NCI-H345 treated with DMSO at 0.1 percent for 48 hours (cell line): ENCODE measurements at regions not wholly inside any gene's neighbourhood (a gene's known extent, or its start where the extent isn't known, plus 50 kb on each side); places are given as distances from the start of the nearest gene placed in this dataset.
"Not testable (repeated sequence)": the region's sequence is repeated elsewhere in the genome, so short reads cannot be mapped to it uniquely, and the experiment has no call there.

Experiments used
- DNase-seq: peaks from one replicate; lab custom pipeline; 2025; ENCODE audit not compliant: unreplicated experiment; lab: John Stamatoyannopoulos, UW

DNA sequence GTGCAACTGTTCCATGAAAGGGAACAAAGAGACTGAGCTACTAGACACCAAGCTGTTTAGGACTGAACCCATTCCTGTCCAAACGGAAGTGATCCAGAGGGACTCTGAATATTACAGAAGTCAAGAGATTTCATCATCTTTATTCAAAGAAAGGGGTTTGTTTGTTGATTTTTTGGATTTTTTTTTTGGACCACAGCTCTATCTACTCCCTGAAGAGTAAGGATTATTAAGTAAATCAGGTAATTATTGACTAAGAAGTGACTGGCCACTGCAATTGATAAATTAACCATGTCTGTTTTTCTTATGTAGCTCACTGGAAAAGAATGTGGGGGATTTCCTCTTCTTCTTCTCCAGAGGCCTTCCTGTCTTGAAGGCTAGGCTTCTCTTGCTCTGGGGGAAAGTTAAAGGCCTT is 146.6 kb upstream of the TPM1 start:
- no peak for DNase-seq

DNA sequence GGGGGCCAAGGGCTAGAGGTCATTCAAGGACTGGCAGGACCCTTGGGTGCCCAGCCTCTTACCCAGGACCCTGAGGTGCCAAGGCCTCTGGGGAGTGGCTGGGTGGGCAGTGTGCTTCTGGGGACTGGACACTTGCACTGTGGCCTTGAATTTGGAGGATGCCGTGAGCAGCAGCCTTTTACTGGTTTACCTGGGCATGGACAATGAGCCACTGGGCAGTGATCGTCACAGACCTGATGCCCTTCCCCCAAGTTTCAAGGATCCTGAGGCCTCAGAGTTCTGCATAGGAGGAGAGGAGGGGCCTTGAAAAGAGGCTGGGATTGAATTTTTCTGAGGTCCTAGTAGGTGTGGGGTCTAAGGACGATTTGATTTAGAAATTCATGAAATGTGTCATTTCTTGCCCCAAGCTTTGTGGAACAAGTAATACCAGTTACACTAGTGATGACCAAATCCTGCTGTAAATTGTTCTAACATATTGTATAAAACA is 146.1 kb upstream of the TPM1 start:
- no peak for DNase-seq

DNA sequence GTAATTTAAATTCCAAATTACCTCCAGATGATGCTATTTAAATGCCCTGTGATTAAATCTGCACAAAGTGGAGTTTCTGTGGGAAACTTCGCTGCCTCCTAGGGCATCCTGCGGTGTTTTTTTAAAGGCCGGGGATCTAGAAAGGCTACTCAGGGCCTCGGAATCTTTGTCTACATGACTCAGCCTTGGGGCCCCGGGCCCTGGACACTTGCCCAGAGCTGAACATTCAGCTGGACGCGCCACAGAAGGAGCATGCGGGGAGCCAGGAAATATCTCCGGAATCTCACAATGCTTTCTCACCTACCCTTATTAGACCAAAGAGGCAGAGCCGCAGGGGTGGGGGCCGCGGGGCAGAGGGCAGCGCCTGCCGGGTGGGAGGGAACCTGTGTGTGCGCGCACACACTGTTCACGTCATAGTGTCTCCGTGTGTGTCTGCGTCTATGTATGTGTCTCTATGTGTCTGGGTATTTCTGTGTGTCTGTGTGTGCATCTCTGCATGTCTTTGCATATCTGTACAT is 145.5 kb upstream of the TPM1 start:
- no peak for DNase-seq

DNA sequence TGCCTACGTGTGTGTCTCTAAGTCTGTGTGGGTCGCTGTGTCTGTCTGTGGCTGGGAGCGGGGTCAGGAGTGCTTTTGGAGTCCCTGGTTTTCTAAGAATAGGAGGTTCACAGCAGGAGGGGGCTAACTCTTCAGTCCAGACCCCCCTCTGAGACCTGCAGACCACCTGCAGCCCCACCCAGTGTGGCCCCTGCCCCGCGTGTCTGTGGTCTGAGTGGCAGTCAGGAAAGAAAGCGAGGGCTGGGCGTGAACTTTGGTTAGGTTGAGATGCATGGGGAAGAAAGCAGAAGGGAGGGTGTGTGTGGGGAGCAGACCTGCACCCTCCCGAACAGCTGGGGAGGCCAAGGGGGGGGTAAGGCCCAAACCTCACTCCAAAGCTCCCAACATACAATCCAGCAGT is 144.9 kb upstream of the TPM1 start:
- no peak for DNase-seq

DNA sequence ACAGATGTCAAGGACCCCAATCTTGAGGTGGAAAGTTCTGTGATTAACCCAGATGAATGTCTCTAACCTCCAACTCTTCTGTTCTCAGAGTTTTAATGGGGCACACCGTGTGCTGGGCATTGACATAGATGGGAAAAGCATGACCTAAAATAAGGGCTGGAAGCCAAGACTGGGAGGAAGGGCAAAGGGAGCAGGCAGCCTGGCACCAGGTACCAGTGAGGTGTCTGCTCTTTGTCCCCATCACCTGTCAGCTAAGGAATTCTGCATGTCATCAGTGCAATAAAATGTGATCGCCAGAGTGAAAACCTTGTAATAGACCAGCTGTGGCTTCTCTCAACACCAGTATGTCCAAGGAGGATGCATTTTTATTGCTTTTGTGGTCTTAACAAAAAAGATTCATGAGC is 143.5 kb upstream of the TPM1 start:
- no peak for DNase-seq

DNA sequence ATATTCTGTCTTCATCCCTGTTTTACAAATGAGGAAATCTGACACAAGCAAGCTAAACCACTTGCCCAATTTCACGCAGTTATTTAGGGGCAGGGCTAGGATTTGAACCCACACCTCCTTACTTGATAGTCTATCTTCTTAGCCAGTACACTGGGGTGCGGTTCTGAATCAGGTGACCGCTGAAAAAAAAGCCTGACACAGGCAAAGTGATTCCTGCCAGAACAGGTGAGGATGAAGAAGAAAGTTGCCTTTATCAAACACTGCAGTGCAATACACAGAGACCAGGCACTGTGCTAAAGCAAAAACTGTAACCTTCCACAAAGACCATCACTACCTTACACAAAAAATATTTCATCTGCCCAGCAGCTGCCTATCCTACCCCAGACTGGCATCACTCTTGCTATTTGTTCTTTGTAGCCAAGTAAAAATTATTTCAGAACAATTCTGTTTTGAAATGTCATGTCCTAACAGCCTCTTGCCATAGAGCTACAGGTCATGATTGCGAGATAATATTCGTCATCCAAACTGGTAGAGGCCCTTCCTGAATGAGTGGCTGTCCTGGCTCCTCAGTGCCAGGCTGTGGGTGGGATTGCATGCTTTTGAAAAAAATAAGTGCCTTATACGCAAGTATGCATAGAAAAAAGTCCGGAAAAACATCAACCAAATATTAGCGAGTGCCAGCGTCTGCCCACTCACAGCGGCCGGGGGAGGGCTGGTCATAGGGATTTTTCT is 142.3 kb upstream of the TPM1 start:
- DNase-seq = no peak

DNA sequence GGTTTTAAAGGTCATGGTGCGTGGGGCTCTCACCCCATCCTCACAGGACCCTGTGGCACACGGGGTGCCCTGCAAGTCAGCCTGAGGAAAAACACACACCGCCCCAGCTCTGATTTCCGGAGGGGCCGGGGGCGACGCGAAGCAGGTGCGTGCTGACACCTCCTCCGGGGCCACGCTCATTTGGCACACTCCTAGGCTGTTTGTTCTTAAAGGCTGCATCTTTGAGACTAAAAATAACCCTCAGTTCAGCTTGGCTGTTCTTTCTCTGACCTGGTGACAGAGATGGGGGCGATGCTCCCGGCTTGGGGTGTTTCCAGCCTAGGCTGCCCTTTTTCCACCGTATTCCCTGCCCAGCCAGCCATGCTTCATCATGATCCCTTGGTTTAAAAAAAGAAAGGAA is 141.5 kb upstream of the TPM1 start:
- DNase-seq = no peak

DNA sequence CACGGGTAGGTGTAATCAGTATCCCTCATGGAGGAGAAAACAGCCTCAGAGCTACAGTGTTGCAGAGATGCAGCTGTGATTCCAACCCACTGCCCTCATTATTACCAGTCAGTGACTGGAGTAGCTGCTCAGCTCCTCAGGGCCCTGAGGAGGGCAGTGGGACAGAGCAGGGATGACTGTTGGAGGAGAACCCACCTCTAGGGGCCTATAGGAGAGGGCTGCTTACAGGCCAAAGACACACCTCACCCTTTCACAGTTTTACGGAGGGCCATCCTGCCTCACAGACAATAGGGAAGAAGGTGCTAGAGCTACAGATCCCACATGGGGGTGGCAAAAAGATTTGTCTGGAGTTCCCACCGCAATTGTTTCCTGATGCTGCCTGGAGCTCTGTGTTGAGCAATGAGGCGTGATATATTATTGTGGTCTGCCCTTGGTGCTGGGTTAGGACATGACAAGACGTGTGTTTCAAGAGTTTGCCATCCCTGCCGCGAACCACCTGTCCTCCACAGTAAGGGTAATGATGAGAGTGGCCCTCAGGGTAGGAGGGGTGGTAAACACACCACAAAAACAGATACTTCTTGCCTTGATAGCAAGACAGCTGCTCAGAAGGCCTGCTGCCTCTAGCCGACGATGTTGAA is 140.5 kb upstream of the TPM1 start:
- peak; percentile 86 for DNase-seq

DNA sequence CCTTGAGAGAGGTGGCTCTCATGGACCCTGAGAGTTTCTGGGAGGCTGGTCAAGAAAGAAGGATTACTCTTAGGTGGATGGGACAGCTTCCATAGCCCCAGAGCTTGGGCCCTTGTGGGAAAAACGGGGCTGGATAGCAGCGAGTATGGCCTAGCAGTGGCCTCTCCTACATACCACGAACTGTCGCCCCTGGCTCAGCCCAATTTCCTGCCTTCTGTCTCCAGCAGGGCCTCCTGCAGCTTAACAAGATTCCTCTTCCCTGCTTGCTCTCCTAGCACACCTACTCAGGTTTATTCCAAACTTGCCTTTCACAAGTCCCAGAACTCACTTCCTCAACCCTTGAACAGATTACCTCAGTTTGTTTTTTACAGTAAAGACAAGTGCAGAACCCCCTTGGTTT is 139.7 kb upstream of the TPM1 start:
- no peak for DNase-seq

DNA sequence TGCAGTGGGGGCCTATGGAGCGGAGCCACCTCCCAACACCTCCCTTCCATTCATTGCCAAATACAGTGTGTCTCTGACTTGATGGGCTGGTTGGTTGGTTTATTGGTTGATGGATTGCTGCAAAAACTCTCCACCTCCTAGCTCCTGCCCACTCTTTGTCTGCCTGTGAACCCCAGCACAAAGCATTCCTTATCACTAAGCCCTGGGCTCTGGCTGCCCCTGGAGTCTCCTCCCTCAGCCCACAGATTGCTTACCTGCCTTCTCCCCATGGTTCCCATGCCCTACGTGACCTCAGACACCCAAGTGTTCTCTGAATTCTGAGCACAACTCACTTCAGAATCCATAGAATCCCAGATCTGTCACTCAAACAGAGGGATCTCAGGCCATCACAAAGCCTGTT is 139.1 kb upstream of the TPM1 start:
- DNase-seq = no peak

DNA sequence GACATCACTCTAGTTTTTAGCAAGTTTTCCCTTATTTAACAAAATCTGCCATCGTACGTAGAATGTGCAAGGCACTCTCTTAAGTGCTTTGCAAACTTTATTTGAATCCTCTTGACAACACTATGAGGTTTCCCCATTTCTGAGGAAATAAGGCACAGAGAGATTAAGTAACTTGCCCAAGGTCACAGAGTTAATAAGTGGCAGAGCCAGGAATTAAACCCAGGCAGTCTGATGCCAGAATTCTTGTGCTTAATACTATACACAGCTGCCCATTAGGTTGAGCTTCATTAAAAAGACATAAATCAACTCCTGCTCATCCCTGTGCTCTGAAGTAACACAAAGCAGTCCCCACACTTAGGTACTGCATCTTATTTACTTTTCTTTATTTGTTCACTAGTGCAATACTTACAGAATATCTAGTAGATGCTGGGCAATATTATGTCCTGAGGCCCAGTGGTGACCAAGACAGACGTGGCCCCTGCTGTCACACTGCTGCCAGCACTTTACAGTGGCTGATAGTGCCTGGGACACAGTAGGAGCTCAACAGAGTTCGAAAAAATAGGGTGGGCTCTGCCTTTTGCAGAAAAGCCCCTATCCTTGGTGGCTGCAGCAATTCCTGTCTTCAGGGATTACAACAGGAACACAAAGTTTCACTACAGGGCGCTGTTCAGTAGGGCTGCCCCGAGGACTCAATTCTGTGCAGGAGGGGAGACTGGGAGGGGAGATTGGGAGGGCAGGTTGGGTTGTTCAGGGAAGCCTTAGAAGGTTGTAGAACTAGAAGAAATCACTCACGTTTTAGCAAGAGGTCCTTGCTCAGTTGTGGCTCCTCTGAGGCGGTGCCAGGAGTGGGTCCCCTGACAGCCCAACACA is 138.3 kb upstream of the TPM1 start:
- DNase-seq = no peak

DNA sequence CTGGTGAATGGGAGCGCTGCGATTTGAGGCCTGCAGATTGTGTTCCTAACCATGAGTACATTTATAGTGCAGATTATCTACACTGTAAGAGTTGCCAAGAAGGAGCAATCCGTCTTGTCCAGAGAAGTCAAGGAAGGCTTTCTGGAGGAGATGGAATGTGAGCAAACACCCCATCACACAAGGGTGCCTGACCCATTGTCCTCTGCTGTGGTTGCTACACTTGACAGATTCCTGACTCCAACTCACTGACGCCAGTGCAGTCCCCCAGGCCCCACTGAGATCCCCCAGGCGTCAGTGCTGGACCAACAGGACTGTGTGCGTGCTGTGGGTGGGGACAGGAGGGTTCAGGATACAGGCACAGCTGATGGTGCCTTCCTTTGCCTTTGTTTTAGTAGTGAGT is 135.9 kb upstream of the TPM1 start:
- no peak for DNase-seq

DNA sequence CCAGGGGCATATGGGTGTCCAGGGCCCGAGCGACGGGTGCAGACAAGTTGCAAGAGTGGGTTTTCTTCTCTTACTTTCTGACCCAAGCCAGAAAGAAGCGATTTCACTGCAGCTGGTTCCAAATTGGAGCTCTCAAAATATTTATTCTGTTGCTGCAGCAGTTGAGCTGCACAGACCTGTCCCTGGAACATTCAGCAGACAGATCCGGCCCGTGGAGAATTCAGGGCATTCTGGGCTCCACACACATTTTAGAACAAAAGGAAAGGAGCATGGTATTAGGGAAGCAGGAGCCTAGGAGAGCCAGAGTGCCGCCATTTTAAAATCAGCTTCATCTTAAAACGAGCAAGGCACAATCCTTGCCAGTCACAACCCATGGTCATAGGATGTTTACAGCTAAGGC is 135.3 kb upstream of the TPM1 start:
- DNase-seq = no peak

DNA sequence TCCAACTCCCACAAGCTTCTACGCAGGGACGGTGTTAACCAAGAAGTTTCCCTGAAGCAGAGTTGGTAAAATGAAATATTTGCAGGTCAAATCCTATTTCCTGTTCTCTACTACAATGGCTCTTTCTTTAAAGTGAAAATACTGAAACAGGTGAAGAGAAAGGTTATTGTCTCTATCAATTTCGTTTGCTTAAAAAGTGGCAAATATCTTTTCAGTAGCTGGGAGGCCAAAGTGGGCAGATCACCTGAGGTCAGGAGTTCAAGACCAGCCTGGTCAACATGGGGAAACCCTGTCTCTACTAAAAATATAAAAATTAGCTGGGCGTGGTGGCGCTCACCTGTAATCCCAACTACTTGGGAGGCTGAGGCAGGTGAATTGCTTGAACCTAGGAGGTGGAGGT is 134.2 kb upstream of the TPM1 start:
- DNase-seq = not testable (repeated sequence)

DNA sequence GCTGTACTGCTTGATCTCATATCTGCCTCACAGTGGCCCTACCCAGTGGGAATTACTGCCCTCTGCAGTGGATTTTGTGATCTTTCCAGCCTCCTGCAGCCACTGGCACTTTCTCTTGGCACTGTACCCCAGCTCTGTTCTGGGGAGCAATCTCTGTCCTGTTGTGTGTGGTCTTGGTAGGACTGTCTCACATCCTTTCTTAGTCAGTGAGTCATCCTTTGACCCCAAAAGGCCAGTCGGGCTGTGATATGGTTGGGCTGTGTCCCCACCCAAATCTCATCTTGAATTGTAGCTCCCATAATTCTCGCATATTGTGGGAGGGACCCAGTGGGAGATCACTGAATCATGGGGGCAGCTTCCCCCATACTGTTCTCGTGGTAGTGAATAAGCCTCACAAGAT is 133.3 kb upstream of the TPM1 start:
- DNase-seq = no peak

DNA sequence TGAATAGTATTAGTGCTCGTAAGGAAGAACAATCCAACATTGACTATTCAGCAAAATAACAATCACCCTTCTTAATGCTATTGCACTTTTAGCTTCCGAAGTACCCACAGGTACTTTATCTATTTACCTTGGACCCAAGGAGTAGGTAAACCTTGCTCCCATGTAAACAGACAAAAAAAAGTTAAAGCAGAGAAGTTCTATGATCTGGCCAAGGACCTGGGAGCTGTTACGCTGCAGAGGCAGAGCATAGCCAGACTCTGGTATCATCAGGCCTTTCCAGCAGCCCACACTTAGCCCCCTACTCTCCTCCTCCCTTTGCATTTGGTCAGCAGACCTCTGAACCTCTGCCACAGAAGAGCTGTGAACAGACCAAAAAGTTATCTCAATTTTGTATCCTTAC is 130.3 kb upstream of the TPM1 start:
- DNase-seq = no peak

DNA sequence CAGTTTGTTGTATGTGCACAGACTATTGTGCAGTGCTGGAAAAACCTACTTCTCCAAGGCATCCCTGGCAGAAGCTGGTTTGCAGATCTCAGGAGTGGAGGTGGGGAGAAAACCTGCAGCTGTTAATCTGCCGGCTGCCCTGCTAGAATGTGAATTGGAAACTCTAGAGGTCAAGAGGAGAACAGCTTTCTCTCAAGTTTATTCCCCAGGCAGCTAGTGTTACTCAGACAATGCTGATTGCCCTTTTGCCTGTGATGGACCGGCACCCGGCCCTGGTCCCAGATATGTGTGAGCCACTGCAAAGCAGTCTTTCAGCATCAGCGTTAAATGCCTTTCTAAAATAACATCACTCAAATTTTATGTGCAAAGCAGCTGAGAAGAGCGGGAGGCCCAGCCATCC is 129.7 kb upstream of the TPM1 start:
- DNase-seq = no peak

DNA sequence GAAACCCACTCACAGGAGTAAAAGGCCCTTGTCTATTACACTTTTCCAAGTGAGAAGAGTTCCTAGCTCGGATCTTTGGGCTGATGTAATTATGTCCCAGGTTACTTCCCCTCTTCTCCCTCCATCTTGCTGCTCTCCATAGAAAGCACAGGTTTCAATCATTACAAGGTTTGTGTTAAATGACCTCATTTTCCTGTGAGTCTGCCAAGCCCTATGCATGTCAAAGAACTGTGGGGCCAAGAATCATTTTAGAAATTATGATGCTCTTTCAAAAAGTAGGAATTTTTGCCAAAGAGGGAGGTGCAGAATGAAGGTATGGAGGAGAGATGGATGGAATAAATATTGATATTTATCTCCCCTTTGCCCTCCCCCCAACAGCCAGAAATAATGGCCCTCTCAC is 129.3 kb upstream of the TPM1 start:
- no peak for DNase-seq

DNA sequence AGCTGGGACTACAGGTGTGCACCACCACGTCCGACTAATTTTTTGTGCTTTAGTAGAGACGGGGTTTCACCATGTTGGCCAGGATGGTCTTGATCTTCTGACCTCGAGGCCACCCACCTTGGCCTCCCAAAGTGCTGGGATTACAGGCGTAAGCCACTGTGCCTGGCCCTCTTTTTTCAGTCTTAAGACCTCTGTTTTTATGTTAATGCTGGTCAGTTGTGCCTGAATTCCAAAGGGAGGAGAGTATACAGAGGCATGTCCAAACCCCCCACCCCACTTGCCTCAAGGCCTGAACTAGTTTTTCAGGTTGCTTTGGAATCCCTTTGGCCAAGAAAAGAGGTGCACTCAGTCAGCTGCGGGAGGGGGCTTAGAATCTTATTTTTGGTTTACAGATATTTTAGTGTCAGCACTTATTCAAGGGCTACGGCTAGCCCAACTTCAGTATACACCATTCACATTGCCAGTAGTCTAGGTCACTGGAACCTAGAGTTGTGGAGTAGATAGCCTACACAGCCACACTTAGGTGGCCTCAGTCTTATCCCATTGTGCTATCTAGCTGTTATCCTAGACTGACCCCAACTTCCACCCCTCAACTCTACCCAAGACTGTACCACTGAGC is 128.0 kb upstream of the TPM1 start:
- no peak for DNase-seq

DNA sequence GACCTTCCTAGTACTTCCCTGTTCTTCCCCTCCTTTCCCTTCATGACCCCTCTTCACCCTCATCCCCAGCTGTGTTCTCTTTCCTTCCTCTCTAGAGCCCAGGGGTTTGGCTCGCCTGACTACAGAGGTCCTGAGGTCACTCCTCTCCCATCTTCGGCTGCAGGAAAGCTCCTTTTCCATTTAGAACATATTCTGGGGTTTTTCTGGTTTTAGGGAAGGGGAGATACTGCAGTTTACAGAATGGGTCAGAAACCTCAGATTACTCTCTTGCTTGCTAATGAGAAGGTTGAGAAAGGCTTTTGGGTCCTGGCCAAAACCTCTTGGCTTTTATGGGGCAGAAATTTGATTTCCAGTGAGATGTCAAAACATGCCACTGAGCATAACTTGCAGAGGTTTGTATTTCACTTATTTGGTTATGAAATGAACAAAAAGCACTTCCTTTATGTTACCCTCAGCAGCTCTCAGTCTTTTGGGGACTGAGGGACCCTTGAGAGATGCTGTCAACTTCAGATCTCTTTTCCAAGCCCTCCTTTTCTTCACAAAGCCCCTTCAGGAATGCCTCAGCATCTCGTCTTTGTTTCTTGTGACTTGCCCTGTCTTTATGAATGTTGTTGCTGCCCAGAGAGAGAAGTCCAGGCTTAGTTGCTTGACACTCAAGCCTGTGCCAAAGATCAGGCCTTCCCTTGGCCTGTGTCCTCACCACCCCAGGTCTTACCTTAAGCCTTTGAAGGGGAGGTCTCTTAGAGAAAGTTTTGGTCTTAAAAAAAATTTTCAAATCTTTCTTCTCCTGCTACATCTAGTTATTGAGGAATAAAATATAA is 121.7 kb upstream of the TPM1 start:
- no peak for DNase-seq
